Lung (tissue), 11 donors: ENCODE measurements at regions not wholly inside any gene's neighbourhood (a gene's known extent, or its start where the extent isn't known, plus 50 kb on each side); places are given as distances from the start of the nearest gene placed in this dataset.

Experiments used
- ATAC-seq: fragments of 200-7000 bp; cut with Tn5 transposase; one replicate; pipeline ENCODE4 v1.9.1; 2020; ENCODE audit warnings: moderate number of reproducible peaks; ENCODE audit not compliant: insufficient read depth, low FRiP score
- DNase-seq, 3 donors: peaks; one replicate each; pipeline ENCODE4 v3.0.0-alpha.2; 2013 to 2017
- H3K27ac ChIP-seq, 2 donors: one replicate each; pipeline ENCODE4 v1.5.1; 2013; ENCODE audit warnings: mild to moderate bottlenecking in 2 of 2, moderate library complexity in 2 of 2, control low read depth in 1 of 2, inconsistent platforms in 1 of 2, low read depth in 1 of 2, low read length in 1 of 2
- H3K27me3 ChIP-seq, 3 donors: one replicate each; pipeline ENCODE4 v1.5.1; 2013; ENCODE audit warnings: low read length in 2 of 3; ENCODE audit not compliant: control insufficient read depth in 3 of 3, insufficient read depth in 3 of 3
- H3K36me3 ChIP-seq, 4 donors: one replicate each; pipeline ENCODE4 v1.5.1; 2013; ENCODE audit warnings: low read length in 4 of 4, mild to moderate bottlenecking in 1 of 4, moderate library complexity in 1 of 4; ENCODE audit not compliant: control insufficient read depth in 4 of 4, insufficient read depth in 4 of 4
- H3K4me1 ChIP-seq, 5 donors: one replicate each; pipeline ENCODE4 v1.5.1; 2013; ENCODE audit warnings: low read length in 5 of 5, mild to moderate bottlenecking in 2 of 5, moderate library complexity in 1 of 5; ENCODE audit not compliant: control insufficient read depth in 5 of 5, insufficient read depth in 5 of 5
- H3K4me3 ChIP-seq: one replicate; pipeline ENCODE4 v1.5.1; 2013; ENCODE audit warnings: mild to moderate bottlenecking, control low read depth, moderate library complexity
- H3K9ac ChIP-seq, 2 donors: one replicate each; pipeline ENCODE4 v1.5.1; 2013; ENCODE audit warnings: low read length in 2 of 2, control low read depth in 1 of 2; ENCODE audit not compliant: insufficient read depth in 1 of 2
- H3K9me3 ChIP-seq, 4 donors: one replicate each; pipeline ENCODE4 v1.5.1; 2013; ENCODE audit warnings: low read length in 3 of 4, mild to moderate bottlenecking in 1 of 4, moderate library complexity in 1 of 4; ENCODE audit not compliant: control insufficient read depth in 4 of 4, insufficient read depth in 3 of 4
- CTCF ChIP-seq: IDR thresholded peaks from 2 replicates; pipeline ENCODE4 v1.5.1; 2012; ENCODE audit warnings: mild to moderate bottlenecking; ENCODE audit errors: control extremely low read depth, extremely low read depth
- WGBS, 2 donors: extraction: QIAGEN DNeasy Blood & Tissue Kit; methylation state at CpG; one replicate each; pipeline ENCODE4 v1.1.7; 2013; 5-methylcytosine and 5-hydroxymethylcytosine counted together
- donor health status: control.
- donor health status: control.
- donor health status: Bipolar disorder and iron deficiency.
- donor health status: healthy.
- donor health status: DM: yes; HTN: yes; CAD: no.

- ATAC-seq (no peak), DNase-seq (no peak)
- TF ChIP-seq CTCF = no peak
- WGBS, 2 donors = 96 to 97% methylated on average over 36 of the region's 36 CpGs
- Histone ChIP-seq H3K36me3 (no peaks in the 10 kb centered on the region), H3K27ac (no peak overlapping the region), H3K4me3 (no peak overlapping the region), H3K9me3 (no peaks in the 10 kb centered on the region), H3K4me1 (no peaks in the 10 kb centered on the region), H3K27me3 (no peaks in the 10 kb centered on the region), H3K9ac (no peak overlapping the region)
These were observed 1138.1 kb upstream of the CHAC2 start for GRCh38 chr2:52629531-52629930.

GRCh38 chr2:52622266-52622665 lies 1145.3 kb upstream of the CHAC2 start:
- ATAC-seq = no peak
- Histone ChIP-seq H3K36me3 (no peaks in the 10 kb centered on the region), H3K4me3 (no peak overlapping the region), H3K9ac (no peak overlapping the region), H3K27ac (no peak overlapping the region), H3K27me3 (no peaks in the 10 kb centered on the region), H3K9me3 (no peaks in the 10 kb centered on the region), H3K4me1 (no peaks in the 10 kb centered on the region)
- no peak for TF ChIP-seq CTCF
- WGBS, 2 donors = 84 to 85% methylated on average over 2 of the region's 2 CpGs
- DNase-seq = no peak

- no peak for TF ChIP-seq CTCF
- peaks cover 0 to 4% (median 0%) of the 10 kb centered on the region in 4 donors for H3K9me3 ChIP-seq
- 65 to 77% methylated on average over 4 of the region's 4 CpGs for WGBS, 2 donors
- ATAC-seq (no peak), DNase-seq (peak in 2 of 3 donors; percentile 2 to 13)
- no peak overlapping the region for H3K27ac ChIP-seq
- no peaks in the 10 kb centered on the region for H3K4me1 ChIP-seq
- H3K4me3 ChIP-seq = no peak overlapping the region
- no peaks in the 10 kb centered on the region for H3K36me3 ChIP-seq
- H3K9ac ChIP-seq = no peak overlapping the region
- H3K27me3 ChIP-seq = no peaks in the 10 kb centered on the region
These were observed 1154.5 kb upstream of the CHAC2 start for GRCh38 chr2:52613064-52613463.

- no peaks in the 10 kb centered on the region for H3K27me3 ChIP-seq
- no peak for TF ChIP-seq CTCF
- no peaks in the 10 kb centered on the region for H3K4me1 ChIP-seq
- DNase-seq (no peak), ATAC-seq (no peak)
- H3K9ac ChIP-seq = no peak overlapping the region
- no peak overlapping the region for H3K4me3 ChIP-seq
- peaks cover 0 to 4% (median 0%) of the 10 kb centered on the region in 4 donors for H3K9me3 ChIP-seq
- H3K27ac ChIP-seq = no peak overlapping the region
- WGBS, 2 donors = 40 to 49% methylated on average over 2 of the region's 2 CpGs
- H3K36me3 ChIP-seq = no peaks in the 10 kb centered on the region
These were observed 1155.8 kb upstream of the CHAC2 start for GRCh38 chr2:52611759-52612158.
